ENCODE measurements at regions not wholly inside any gene's neighbourhood (a gene's known extent, or its start where the extent isn't known, plus 50 kb on each side); places are given as distances from the start of the nearest gene placed in this dataset.

- H3K27ac ChIP-seq (ENCODE audit: low read depth in 2 of 2, low read length in 1 of 2) = peak overlapping the region in 1 of 2 experiments; percentile 30; a peak in 1 of 4 replicates
- H2AFZ ChIP-seq (ENCODE audit: low read depth) = no peak overlapping the region
- no peaks in the 10 kb centered on the region for H4K20me1 ChIP-seq (ENCODE audit: insufficient read depth)
- TF ChIP-seq TAF1 (IDR thresholded peaks at IDR 0.05; ENCODE audit: borderline replicate concordance, low read depth, low read length) (no peak), SIN3A (IDR thresholded peaks at IDR 0.05; ENCODE audit: borderline replicate concordance, low read depth, low read length) (no peak), GABPA (IDR thresholded peaks at IDR 0.05; ENCODE audit: low read depth) (no peak), RCOR1 (IDR thresholded peaks at IDR 0.05; ENCODE audit: low read length) (no peak), MAX (IDR thresholded peaks at IDR 0.05; ENCODE audit: low read depth) (no peak), USF2 (IDR thresholded peaks at IDR 0.05; ENCODE audit: borderline replicate concordance, low read depth, low read length) (no peak)
- H3K9me3 ChIP-seq = no peaks in the 10 kb centered on the region
- 39% methylated on average over 3 of the region's 3 CpGs for WGBS (ENCODE audit: low lambda C conversion rate)
- ChIA-PET POLR2A (no interaction called here), CTCF (interaction anchor here (1.0 kb wide), 1 partner anchor 48 kb away, joined by 3 read pairs; no protein-coding TSS in a partner anchor)
- no peak overlapping the region for H3K9ac ChIP-seq
- no peak overlapping the region for H3K4me3 ChIP-seq (ENCODE audit: low read depth in 2 of 2, low read length in 1 of 2)
- H3K4me1 ChIP-seq (ENCODE audit: control insufficient read depth in 1 of 2, insufficient read depth in 2 of 2, low read depth in 1 of 2, low read length in 1 of 2) = peaks cover 0 to 3% of the 10 kb centered on the region in 2 experiments; a peak in 1 of 4 replicates
- no peak overlapping the region for H3K4me2 ChIP-seq
- no peaks in the 10 kb centered on the region for H3F3A ChIP-seq (replicated peaks; ENCODE audit: insufficient read depth)
- H3K27me3 ChIP-seq (ENCODE audit: insufficient read depth) = no peaks in the 10 kb centered on the region
- H3K9me2 ChIP-seq = no peaks in the 10 kb centered on the region
- H3K79me2 ChIP-seq (ENCODE audit: insufficient read depth) = no peaks in the 10 kb centered on the region
- DNase-seq = peak; percentile 12
- H3K36me3 ChIP-seq (replicated peaks in 1 of 2; ENCODE audit: control insufficient read depth in 1 of 2, insufficient read depth in 2 of 2, low read length in 1 of 2) = no peaks in the 10 kb centered on the region
Measured at GRCh38 chr13:102517959-102518358, 78.8 kb upstream of the TPP2 start.

- POLR2A ChIA-PET = no interaction called here
Measured at GRCh38 chr13:102510072-102510471, 86.7 kb upstream of the TPP2 start.

More at GRCh38 chr13:102510072-102510471, 86.7 kb upstream of the TPP2 start:
- Histone ChIP-seq H3K79me2 (ENCODE audit: insufficient read depth) (no peaks in the 10 kb centered on the region), H4K20me1 (ENCODE audit: insufficient read depth) (no peaks in the 10 kb centered on the region), H3K9ac (no peak overlapping the region), H3K4me3 (ENCODE audit: low read depth in 2 of 2, low read length in 1 of 2) (no peak overlapping the region), H3K9me3 (no peaks in the 10 kb centered on the region), H3K9me2 (no peaks in the 10 kb centered on the region), H3K4me1 (ENCODE audit: control insufficient read depth in 1 of 2, insufficient read depth in 2 of 2, low read depth in 1 of 2, low read length in 1 of 2) (peaks cover 0 to 1% of the 10 kb centered on the region in 2 experiments; a peak in 2 of 4 replicates), H3K27ac (ENCODE audit: low read depth in 2 of 2, low read length in 1 of 2) (no peak overlapping the region), H3K4me2 (no peak overlapping the region), H3K36me3 (replicated peaks in 1 of 2; ENCODE audit: control insufficient read depth in 1 of 2, insufficient read depth in 2 of 2, low read length in 1 of 2) (no peaks in the 10 kb centered on the region), H2AFZ (ENCODE audit: low read depth) (no peak overlapping the region), H3F3A (replicated peaks; ENCODE audit: insufficient read depth) (no peaks in the 10 kb centered on the region), H3K27me3 (ENCODE audit: insufficient read depth) (no peaks in the 10 kb centered on the region)
- WGBS (ENCODE audit: low lambda C conversion rate) = 32% methylated on average over 2 of the region's 2 CpGs
- DNase-seq = no peak
- CTCF ChIA-PET = no interaction called here
- no peak for TF ChIP-seq USF1 (IDR thresholded peaks at IDR 0.05; ENCODE audit: borderline replicate concordance, low read depth)
- TF ChIP-seq SMC3 (IDR thresholded peaks at IDR 0.05; ENCODE audit: low read depth, low read length) = no peak
- TF ChIP-seq REST (IDR thresholded peaks at IDR 0.05; ENCODE audit: low read depth, low read length) = no peak
